ENCODE measurements at regions not wholly inside any gene's neighbourhood (a gene's known extent, or its start where the extent isn't known, plus 50 kb on each side); places are given as distances from the start of the nearest gene placed in this dataset.

DNA sequence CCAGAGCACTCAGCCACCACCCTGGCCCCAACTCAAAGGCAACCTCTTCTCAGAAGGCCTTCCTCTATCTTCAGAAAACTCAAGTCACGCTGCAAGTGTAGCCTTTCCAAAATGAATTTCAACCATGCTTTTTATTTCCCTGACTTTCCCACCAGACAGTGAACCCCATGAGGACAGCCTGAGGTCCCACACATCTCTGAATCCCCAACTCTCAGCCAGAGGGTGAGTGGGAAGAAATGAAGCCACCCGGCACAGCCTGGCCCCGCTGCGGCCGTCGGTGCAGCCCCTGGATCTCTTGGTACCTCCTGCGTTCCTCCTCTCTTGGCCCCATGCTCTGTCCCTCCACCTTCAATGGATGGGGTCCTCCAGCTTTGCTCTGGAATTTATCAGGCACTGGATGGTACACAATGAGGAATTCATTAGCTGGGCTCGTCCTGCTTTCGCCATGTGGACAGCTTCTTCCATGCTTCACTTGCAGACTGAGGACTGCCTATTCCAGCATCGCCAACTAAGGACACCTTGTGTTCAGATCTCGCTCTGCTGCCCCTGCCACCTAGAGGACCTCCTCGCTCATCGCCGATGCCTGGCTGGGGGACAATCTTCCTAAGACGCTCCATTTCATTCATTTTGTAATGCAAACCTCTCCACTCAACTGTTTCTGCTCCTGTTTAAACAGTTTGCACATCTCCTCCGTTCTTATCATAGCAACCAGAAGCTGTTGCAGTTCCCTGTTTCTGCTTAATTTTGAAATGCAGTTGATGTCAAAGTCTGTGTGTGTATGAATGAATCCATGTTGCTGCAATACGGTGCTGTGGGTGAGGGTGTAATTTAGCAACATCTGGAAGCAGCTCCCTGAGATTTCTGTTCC, 672.1 kb downstream of the TBC1D22A start:
- DNase-seq (ENCODE audit: low read depth), result no peak
- no peak overlapping the region for H3K4me3 ChIP-seq (ENCODE audit: low read depth, low read length)
- TF ChIP-seq MYC (IDR thresholded peaks at IDR 0.05; ENCODE audit: low read depth, low read length) (no peak), POLR2A (IDR thresholded peaks at IDR 0.05; ENCODE audit: extremely low read depth, insufficient read length) (no peak)
- TF ChIP-seq, protein P1, sequence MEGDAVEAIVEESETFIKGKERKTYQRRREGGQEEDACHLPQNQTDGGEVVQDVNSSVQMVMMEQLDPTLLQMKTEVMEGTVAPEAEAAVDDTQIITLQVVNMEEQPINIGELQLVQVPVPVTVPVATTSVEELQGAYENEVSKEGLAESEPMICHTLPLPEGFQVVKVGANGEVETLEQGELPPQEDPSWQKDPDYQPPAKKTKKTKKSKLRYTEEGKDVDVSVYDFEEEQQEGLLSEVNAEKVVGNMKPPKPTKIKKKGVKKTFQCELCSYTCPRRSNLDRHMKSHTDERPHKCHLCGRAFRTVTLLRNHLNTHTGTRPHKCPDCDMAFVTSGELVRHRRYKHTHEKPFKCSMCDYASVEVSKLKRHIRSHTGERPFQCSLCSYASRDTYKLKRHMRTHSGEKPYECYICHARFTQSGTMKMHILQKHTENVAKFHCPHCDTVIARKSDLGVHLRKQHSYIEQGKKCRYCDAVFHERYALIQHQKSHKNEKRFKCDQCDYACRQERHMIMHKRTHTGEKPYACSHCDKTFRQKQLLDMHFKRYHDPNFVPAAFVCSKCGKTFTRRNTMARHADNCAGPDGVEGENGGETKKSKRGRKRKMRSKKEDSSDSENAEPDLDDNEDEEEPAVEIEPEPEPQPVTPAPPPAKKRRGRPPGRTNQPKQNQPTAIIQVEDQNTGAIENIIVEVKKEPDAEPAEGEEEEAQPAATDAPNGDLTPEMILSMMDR (IDR thresholded peaks at IDR 0.05; ENCODE audit: low read depth, low read length), result no peak

DNA sequence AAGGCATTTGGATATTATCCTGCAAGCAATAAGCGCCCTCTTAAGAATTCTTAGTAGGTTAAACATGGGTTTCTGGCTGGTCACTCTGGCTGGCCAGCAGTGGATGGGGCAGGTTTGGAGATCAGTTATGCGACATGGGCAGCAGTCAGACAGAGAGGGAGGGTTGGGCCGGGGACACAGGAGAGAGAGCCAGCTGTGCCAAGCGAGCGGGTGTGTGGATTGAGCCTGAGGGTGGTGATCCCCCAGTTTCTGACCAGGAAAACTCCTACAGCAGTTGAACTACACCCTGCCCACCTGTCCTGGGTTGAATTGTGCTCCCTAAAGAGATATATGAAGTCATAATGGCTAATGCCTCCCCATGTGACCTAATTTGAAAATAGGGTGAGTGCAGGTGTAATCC, 671.2 kb downstream of the TBC1D22A start:
- DNase-seq (ENCODE audit: low read depth), result no peak
- H3K4me3 ChIP-seq (ENCODE audit: low read depth, low read length), result no peak overlapping the region
- TF ChIP-seq POLR2A (IDR thresholded peaks at IDR 0.05; ENCODE audit: extremely low read depth, insufficient read length), result no peak
- TF ChIP-seq MYC (IDR thresholded peaks at IDR 0.05; ENCODE audit: low read depth, low read length), result no peak
- TF ChIP-seq, protein P2, sequence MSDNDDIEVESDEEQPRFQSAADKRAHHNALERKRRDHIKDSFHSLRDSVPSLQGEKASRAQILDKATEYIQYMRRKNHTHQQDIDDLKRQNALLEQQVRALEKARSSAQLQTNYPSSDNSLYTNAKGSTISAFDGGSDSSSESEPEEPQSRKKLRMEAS (IDR thresholded peaks at IDR 0.05; ENCODE audit: low read depth, low read length), result no peak
- TF ChIP-seq, protein P1 (IDR thresholded peaks at IDR 0.05; ENCODE audit: low read depth, low read length), result no peak

DNA sequence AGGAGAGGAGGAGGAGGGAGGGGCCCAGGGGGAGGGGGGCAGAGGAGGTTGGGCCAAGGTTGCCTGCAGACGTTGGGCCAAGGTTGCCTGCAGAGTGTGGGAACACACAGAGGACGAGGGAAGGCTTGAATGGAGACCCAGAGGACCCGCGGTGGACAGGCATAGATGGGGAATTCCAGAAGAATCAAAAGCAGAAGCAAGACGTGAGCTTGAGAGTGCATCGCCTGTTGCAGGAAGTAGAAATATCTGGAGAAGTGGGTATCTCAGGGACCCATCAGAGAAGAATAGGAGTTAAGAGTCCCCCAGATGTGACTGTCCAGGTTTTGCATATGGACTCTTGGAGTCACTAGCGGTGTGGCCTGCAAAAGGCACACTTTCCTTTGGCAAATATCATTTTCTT, 670.2 kb downstream of the TBC1D22A start:
- no peak overlapping the region for H3K4me3 ChIP-seq (ENCODE audit: low read depth, low read length)
- TF ChIP-seq, protein P2 (IDR thresholded peaks at IDR 0.05; ENCODE audit: low read depth, low read length), result no peak
- TF ChIP-seq, protein P1 (IDR thresholded peaks at IDR 0.05; ENCODE audit: low read depth, low read length), result no peak
- TF ChIP-seq POLR2A (IDR thresholded peaks at IDR 0.05; ENCODE audit: extremely low read depth, insufficient read length) (no peak), MYC (IDR thresholded peaks at IDR 0.05; ENCODE audit: low read depth, low read length) (no peak)
- no peak for DNase-seq (ENCODE audit: low read depth)

DNA sequence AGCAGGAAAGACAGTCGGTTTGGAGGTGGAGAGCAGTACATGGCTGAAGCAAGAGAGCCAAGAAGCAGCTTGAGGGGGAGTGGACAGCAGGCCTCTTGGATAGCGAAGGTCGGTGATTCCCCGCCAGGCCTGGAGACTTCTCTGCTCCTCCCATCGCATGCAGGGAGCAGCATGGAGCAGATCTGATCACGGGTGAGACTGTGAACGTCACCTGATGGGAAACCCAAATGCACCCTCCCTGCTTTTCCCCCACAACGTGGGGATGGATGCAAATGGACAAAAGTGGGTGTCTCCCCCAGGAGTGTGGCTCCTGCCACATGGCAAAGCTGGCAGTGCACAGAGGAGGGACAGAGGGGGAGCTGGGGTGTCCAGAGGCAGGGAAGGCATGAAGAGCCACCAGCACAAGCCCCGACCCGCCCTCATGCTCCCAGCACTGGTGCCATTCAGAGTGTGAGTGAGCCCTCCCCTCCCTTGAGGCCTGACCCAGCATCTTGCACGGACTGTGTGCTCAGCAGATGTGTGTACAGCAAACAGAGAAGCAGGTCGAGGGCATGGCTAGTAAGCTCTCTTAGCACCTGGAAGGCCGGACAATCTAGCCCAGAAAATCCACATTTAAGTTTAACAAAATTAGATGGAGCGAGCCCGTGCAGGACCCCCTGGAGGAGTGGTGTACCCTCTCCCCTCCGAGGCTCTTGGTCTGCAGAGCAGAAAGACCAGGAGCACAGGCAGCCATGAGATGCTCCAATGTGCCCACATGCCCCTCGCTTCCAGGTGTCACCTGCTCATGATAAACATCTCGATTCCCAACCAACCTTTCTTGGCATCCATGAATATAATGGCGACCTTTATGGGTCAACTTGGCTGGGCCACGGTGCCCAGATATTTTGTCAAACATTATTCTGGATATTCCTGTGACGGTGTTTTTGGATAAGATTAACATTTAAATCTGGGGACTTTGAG, 661.7 kb downstream of the TBC1D22A start:
- H3K4me3 ChIP-seq (ENCODE audit: low read depth, low read length), result no peak overlapping the region

DNA sequence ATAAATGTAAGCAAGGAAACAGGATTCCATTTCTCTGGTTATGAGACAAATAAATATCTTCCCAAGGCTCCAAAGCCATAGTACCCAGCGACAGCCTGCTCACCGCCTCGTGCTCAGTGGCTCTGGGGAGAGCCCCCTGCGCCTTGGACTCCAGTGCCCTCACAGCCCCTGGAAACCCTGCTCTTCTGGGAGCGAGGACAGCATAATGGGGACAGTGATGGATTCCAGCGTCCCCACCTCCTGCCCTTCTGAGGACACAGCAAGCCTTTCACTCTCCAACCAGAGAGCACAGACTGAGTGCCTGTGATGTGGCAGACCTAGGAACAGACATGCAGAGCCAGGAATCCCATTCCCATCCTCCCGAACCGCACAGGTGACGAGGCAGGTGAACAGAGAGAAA, 660.8 kb downstream of the TBC1D22A start:
- no peak overlapping the region for H3K4me3 ChIP-seq (ENCODE audit: low read depth, low read length)
- TF ChIP-seq MYC (IDR thresholded peaks at IDR 0.05; ENCODE audit: low read depth, low read length), result no peak
- TF ChIP-seq, protein P2 (IDR thresholded peaks at IDR 0.05; ENCODE audit: low read depth, low read length), result no peak
- TF ChIP-seq POLR2A (IDR thresholded peaks at IDR 0.05; ENCODE audit: extremely low read depth, insufficient read length), result no peak
- TF ChIP-seq, protein P1 (IDR thresholded peaks at IDR 0.05; ENCODE audit: low read depth, low read length), result no peak
- DNase-seq (ENCODE audit: low read depth), result no peak

More for the DNA sequence above, 661.7 kb downstream of the TBC1D22A start:
- TF ChIP-seq, protein P2 (IDR thresholded peaks at IDR 0.05; ENCODE audit: low read depth, low read length), result no peak
- TF ChIP-seq, protein P1 (IDR thresholded peaks at IDR 0.05; ENCODE audit: low read depth, low read length), result no peak
- TF ChIP-seq MYC (IDR thresholded peaks at IDR 0.05; ENCODE audit: low read depth, low read length), result no peak
- no peak for TF ChIP-seq POLR2A (IDR thresholded peaks at IDR 0.05; ENCODE audit: extremely low read depth, insufficient read length)
- no peak for DNase-seq (ENCODE audit: low read depth)

Data from NB4 (cell line).